ENCODE measurements at regions not wholly inside any gene's neighbourhood (a gene's known extent, or its start where the extent isn't known, plus 50 kb on each side); places are given as distances from the start of the nearest gene placed in this dataset.
"Not testable (repeated sequence)": the region's sequence is repeated elsewhere in the genome, so short reads cannot be mapped to it uniquely, and the experiment has no call there.

DNA sequence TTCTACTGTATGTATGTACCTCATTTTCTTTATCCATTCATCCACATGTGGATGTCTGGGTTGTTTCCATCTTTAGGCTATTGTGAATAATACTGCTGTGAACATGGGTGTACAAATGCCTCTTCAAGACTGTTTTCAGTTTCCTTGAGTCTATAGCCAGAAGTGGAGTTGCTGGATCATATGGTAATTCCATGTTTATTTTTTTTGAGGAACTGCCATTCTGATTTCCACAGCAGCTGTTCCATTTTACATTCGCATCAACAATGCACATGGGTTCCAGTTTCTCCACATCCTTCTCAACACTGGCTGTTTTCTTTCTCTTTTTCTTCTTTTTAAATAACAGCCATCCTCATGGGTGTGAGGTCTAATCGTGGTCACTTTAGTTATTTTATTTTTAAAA is 69.9 kb upstream of the CTBP2 start:
- Histone ChIP-seq H3K9ac (no peak overlapping the region), H3K9me3 (no peaks in the 10 kb centered on the region), H3K9me2 (no peaks in the 10 kb centered on the region), H3K79me2 (ENCODE audit: insufficient read depth) (no peaks in the 10 kb centered on the region), H3K4me1 (ENCODE audit: control insufficient read depth in 1 of 2, insufficient read depth in 2 of 2, low read depth in 1 of 2, low read length in 1 of 2) (peaks cover 0 to 10% of the 10 kb centered on the region in 2 experiments; a peak in 2 of 4 replicates), H2AFZ (ENCODE audit: low read depth) (no peak overlapping the region), H3K4me3 (ENCODE audit: low read depth in 2 of 2, low read length in 1 of 2) (no peak overlapping the region), H3K4me2 (no peak overlapping the region), H3F3A (replicated peaks; ENCODE audit: insufficient read depth) (no peaks in the 10 kb centered on the region), H4K20me1 (ENCODE audit: insufficient read depth) (no peaks in the 10 kb centered on the region), H3K36me3 (replicated peaks in 1 of 2; ENCODE audit: control insufficient read depth in 1 of 2, insufficient read depth in 2 of 2, low read length in 1 of 2) (no peaks in the 10 kb centered on the region), H3K27ac (ENCODE audit: low read depth in 2 of 2, low read length in 1 of 2) (no peak overlapping the region), H3K27me3 (ENCODE audit: insufficient read depth) (no peaks in the 10 kb centered on the region)
- DNase-seq = no peak
- 65% methylated on average over 2 of the region's 2 CpGs for WGBS (ENCODE audit: low lambda C conversion rate)
- TF ChIP-seq, protein P1, sequence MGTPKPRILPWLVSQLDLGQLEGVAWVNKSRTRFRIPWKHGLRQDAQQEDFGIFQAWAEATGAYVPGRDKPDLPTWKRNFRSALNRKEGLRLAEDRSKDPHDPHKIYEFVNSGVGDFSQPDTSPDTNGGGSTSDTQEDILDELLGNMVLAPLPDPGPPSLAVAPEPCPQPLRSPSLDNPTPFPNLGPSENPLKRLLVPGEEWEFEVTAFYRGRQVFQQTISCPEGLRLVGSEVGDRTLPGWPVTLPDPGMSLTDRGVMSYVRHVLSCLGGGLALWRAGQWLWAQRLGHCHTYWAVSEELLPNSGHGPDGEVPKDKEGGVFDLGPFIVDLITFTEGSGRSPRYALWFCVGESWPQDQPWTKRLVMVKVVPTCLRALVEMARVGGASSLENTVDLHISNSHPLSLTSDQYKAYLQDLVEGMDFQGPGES (IDR thresholded peaks at IDR 0.05; ENCODE audit: low read depth, low read length) = no peak
- TF ChIP-seq, protein P2, sequence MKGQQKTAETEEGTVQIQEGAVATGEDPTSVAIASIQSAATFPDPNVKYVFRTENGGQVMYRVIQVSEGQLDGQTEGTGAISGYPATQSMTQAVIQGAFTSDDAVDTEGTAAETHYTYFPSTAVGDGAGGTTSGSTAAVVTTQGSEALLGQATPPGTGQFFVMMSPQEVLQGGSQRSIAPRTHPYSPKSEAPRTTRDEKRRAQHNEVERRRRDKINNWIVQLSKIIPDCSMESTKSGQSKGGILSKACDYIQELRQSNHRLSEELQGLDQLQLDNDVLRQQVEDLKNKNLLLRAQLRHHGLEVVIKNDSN (IDR thresholded peaks at IDR 0.05; ENCODE audit: borderline replicate concordance, low read depth) = no peak
- TF ChIP-seq RAD21 (IDR thresholded peaks at IDR 0.05; ENCODE audit: low read length) = no peak
- TF ChIP-seq POLR2AphosphoS5 (IDR thresholded peaks at IDR 0.05; ENCODE audit: low read depth, low read length) = no peak
- TF ChIP-seq YY1 (IDR thresholded peaks at IDR 0.05; ENCODE audit: low read depth) = no peak
- no peak for TF ChIP-seq MXI1 (IDR thresholded peaks at IDR 0.05; ENCODE audit: low read depth, low read length)
- TF ChIP-seq TEAD4 (IDR thresholded peaks at IDR 0.05; ENCODE audit: borderline replicate concordance, insufficient read depth) = no peak
- no peak for TF ChIP-seq SMC3 (IDR thresholded peaks at IDR 0.05; ENCODE audit: low read depth, low read length)
- TF ChIP-seq GABPA (IDR thresholded peaks at IDR 0.05; ENCODE audit: low read depth) = no peak
- TF ChIP-seq TAF1 (IDR thresholded peaks at IDR 0.05; ENCODE audit: borderline replicate concordance, low read depth, low read length) = no peak
- TF ChIP-seq FOSL2 (IDR thresholded peaks at IDR 0.05; ENCODE audit: borderline replicate concordance, low read depth) = no peak
- TF ChIP-seq, protein P3, sequence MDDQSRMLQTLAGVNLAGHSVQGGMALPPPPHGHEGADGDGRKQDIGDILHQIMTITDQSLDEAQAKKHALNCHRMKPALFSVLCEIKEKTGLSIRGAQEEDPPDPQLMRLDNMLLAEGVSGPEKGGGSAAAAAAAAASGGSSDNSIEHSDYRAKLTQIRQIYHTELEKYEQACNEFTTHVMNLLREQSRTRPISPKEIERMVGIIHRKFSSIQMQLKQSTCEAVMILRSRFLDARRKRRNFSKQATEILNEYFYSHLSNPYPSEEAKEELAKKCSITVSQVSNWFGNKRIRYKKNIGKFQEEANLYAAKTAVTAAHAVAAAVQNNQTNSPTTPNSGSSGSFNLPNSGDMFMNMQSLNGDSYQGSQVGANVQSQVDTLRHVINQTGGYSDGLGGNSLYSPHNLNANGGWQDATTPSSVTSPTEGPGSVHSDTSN (IDR thresholded peaks at IDR 0.05) = no peak
- no peak for TF ChIP-seq NFIC (IDR thresholded peaks at IDR 0.05; ENCODE audit: borderline replicate concordance)
- TF ChIP-seq FOXM1 (IDR thresholded peaks at IDR 0.05; ENCODE audit: low read depth) = no peak
- TF ChIP-seq, protein P4, sequence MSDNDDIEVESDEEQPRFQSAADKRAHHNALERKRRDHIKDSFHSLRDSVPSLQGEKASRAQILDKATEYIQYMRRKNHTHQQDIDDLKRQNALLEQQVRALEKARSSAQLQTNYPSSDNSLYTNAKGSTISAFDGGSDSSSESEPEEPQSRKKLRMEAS (IDR thresholded peaks at IDR 0.05; ENCODE audit: low read depth) = no peak
- TF ChIP-seq RCOR1 (IDR thresholded peaks at IDR 0.05; ENCODE audit: low read length) = no peak
- no peak for TF ChIP-seq GATA2 (CRISPR knock-in tag; IDR thresholded peaks at IDR 0.05)
- TF ChIP-seq ELF1 (IDR thresholded peaks at IDR 0.05) = no peak
- POLR2A ChIA-PET = no interaction called here
- CTCF ChIA-PET = interaction anchor here (1.7 kb wide), 1 partner anchor 10 kb away, joined by 3 read pairs; no protein-coding TSS in a partner anchor

DNA sequence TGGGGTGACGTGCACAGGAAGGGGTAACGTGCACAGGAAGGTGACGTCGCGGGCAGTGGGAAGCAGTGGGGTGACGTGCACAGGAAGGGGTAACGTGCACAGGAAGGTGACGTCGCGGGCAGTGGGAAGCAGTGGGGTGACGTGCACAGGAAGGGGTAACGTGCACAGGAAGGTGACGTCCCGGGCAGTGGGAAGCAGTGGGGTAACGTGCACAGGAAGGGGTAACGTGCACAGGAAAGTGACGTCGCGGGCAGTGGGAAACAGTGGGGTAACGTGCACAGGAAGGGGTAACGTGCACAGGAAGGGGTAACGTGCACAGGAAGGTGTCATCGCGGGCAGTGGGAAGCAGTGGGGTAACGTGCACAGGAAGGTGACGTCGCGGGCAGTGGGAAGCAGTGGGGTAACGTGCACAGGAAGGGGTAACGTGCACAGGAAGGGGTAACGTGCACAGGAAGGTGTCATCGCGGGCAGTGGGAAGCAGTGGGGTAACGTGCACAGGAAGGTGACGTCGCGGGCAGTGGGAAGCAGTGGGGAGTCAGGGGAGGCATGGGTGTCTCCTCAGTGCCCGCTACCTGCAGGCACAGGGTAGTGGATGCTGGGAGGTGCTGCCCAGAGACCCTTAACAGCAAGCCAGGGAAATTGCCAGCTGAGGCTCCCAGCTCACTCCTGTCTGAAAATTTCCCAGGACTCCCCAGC is 68.0 kb upstream of the CTBP2 start:
- CTCF ChIA-PET; H3K4me3 ChIP-seq (ENCODE audit: low read depth in 2 of 2, low read length in 1 of 2); DNase-seq; H3F3A ChIP-seq (replicated peaks; ENCODE audit: insufficient read depth); H3K9me2 ChIP-seq; H3K36me3 ChIP-seq (replicated peaks in 1 of 2; ENCODE audit: control insufficient read depth in 1 of 2, insufficient read depth in 2 of 2, low read length in 1 of 2); H4K20me1 ChIP-seq (ENCODE audit: insufficient read depth); H3K79me2 ChIP-seq (ENCODE audit: insufficient read depth); H3K9me3 ChIP-seq; H3K4me1 ChIP-seq (ENCODE audit: control insufficient read depth in 1 of 2, insufficient read depth in 2 of 2, low read depth in 1 of 2, low read length in 1 of 2); H3K4me2 ChIP-seq; H3K27me3 ChIP-seq (ENCODE audit: insufficient read depth); H3K27ac ChIP-seq (ENCODE audit: low read depth in 2 of 2, low read length in 1 of 2); POLR2A ChIA-PET; H2AFZ ChIP-seq (ENCODE audit: low read depth); H3K9ac ChIP-seq: not testable (repeated sequence)
- 91% methylated on average over 38 of the region's 38 CpGs for WGBS (ENCODE audit: low lambda C conversion rate)

Measured in SK-N-SH (cell line).